GM12878 (cell line): ENCODE measurements at regions not wholly inside any gene's neighbourhood (a gene's known extent, or its start where the extent isn't known, plus 50 kb on each side); places are given as distances from the start of the nearest gene placed in this dataset.

ENCODE experiments used
- ATAC-seq: fragments of 200-7000 bp; cut with Tn5 transposase; 3 replicates; pipeline ENCODE4 v1.9.1; 2020; ENCODE audit warnings: mild to moderate bottlenecking, moderate library complexity
- BruUV-seq: library from RNA; stranded (reverse); fragments of 400-500 nt; replicated peaks from 2 replicates; lab custom pipeline; 2021; lab: Mats Ljungman, UMichigan
- CTCF ChIA-PET: fragments of 300-600 bp; sonication (Branson Sonifier 250); formaldehyde crosslinking; extraction: SDS; loops from one replicate; lab custom pipeline; 2021; ENCODE audit warnings: inconsistent platforms; lab: Yijun Ruan, JAX
- POLR2A ChIA-PET: fragments of 350-600 bp; formaldehyde crosslinking; extraction: SDS; loops from one replicate; lab custom pipeline; 2021; ENCODE audit warnings: inconsistent platforms; lab: Charles Lee
- RAD21 ChIA-PET: fragments of 300-600 bp; sonication (Branson Sonifier 250); formaldehyde crosslinking; loops from one replicate; lab custom pipeline; 2023; ENCODE audit warnings: antibody characterized with exemption; ENCODE audit not compliant: unreplicated experiment; lab: Charles Lee
- SMC1A ChIA-PET: fragments of 300-600 bp; sonication (Branson Sonifier 250); formaldehyde crosslinking; loops from one replicate; lab custom pipeline; 2023; ENCODE audit not compliant: unreplicated experiment, uncharacterized antibody; lab: Charles Lee
- DNase-seq: peaks from one replicate; pipeline ENCODE4 v3.0.0-alpha.2; 2011; ENCODE audit warnings: low read depth, low spot score
- FAIRE-seq: peaks from 3 replicates; lab custom pipeline; 2011; peaks lifted over from hg19 to GRCh38; lab: Jason Lieb, UNC
- H2AFZ ChIP-seq: 2 replicates; pipeline ENCODE4 v1.6.0; 2011; ENCODE audit warnings: low read depth, low read length, control low read depth; ENCODE audit not compliant: control insufficient read depth
- H3K27ac ChIP-seq: 2 replicates; pipeline ENCODE4 v1.5.1; 2011; ENCODE audit warnings: control low read depth; ENCODE audit not compliant: control insufficient read depth, insufficient read depth
- H3K27me3 ChIP-seq, 2 experiments: replicated peaks in 1 of 2; 2 replicates each; pipeline versions ENCODE4 v1.6.0 to v1.6.1; 2011; ENCODE audit warnings: low read length in 1 of 2; ENCODE audit not compliant: control insufficient read depth in 2 of 2, insufficient read depth in 2 of 2
- H3K36me3 ChIP-seq, 2 experiments: 2 replicates each; pipeline ENCODE4 v1.5.1; 2011; ENCODE audit warnings: low read length in 1 of 2; ENCODE audit not compliant: control insufficient read depth in 2 of 2, insufficient read depth in 2 of 2
- H3K4me1 ChIP-seq: 2 replicates; pipeline ENCODE4 v1.6.1; 2011; ENCODE audit warnings: mild to moderate bottlenecking, low read length, moderate library complexity, mixed read lengths; ENCODE audit not compliant: control insufficient read depth, insufficient read depth
- H3K4me2 ChIP-seq: 2 replicates; pipeline ENCODE4 v1.6.0; 2011; ENCODE audit warnings: control low read depth; ENCODE audit not compliant: control insufficient read depth, insufficient read depth
- H3K4me3 ChIP-seq: fragments of 200-600 bp; sonication (generic); 2 replicates; pipeline ENCODE4 v1.5.1; 2016
- H3K79me2 ChIP-seq: 2 replicates; pipeline ENCODE4 v1.6.0; 2011; ENCODE audit warnings: low read length; ENCODE audit not compliant: control insufficient read depth, insufficient read depth
- H3K9ac ChIP-seq: 2 replicates; pipeline ENCODE4 v1.8.0; 2011; ENCODE audit warnings: low read length, control low read depth, mixed read lengths; ENCODE audit not compliant: control insufficient read depth, insufficient read depth
- H3K9me3 ChIP-seq: replicated peaks from 3 replicates; pipeline ENCODE4 v1.5.1; 2011; ENCODE audit warnings: mild to moderate bottlenecking, low read length; ENCODE audit not compliant: control insufficient read depth, insufficient read depth
- H4K20me1 ChIP-seq: 2 replicates; pipeline ENCODE4 v1.6.0; 2011; ENCODE audit not compliant: control insufficient read depth, insufficient read depth
- ASH2L ChIP-seq: fragments of 300-600, 200-600 bp; sonication (generic); IDR thresholded peaks from 2 replicates; pipeline ENCODE4 v1.6.1; 2017; ENCODE audit warnings: low read depth, mild to moderate bottlenecking, borderline replicate concordance
- ATF2 ChIP-seq: IDR thresholded peaks from 2 replicates; pipeline ENCODE4 v1.6.1; 2012; ENCODE audit warnings: low read length, inconsistent platforms
- DPF2 ChIP-seq: fragments of 450-650 bp; IDR thresholded peaks from 2 replicates; pipeline ENCODE4 v1.6.1; 2017; ENCODE audit warnings: mild to moderate bottlenecking
- ESRRA ChIP-seq: IDR thresholded peaks from 2 replicates; pipeline ENCODE4 v1.6.1; 2012; ENCODE audit warnings: mild to moderate bottlenecking, low read length, improper control_type of control experiment
- EZH2 ChIP-seq: IDR thresholded peaks from 2 replicates; pipeline ENCODE4 v1.6.1; 2012; ENCODE audit warnings: low read depth, mild to moderate bottlenecking, control low read depth, inconsistent platforms, low read length, borderline replicate concordance; ENCODE audit not compliant: control insufficient read depth
- IRF4 ChIP-seq: IDR thresholded peaks from 2 replicates; pipeline ENCODE4 v1.6.1; 2011; ENCODE audit warnings: low read depth, low read length
- KDM1A ChIP-seq: fragments of 200-600 bp; sonication (generic); IDR thresholded peaks from 2 replicates; pipeline ENCODE4 v1.6.1; 2016; ENCODE audit warnings: borderline replicate concordance
- NR2C1 ChIP-seq: fragments of 450-650 bp; IDR thresholded peaks from 2 replicates; pipeline ENCODE4 v1.6.1; 2017; ENCODE audit warnings: antibody characterized with exemption, mild to moderate bottlenecking, moderate library complexity
- POLR2A ChIP-seq: IDR thresholded peaks from 2 replicates; pipeline ENCODE4 v1.6.1; 2011; ENCODE audit warnings: low read depth, mild to moderate bottlenecking, low read length
- RUNX3 ChIP-seq: IDR thresholded peaks from 2 replicates; pipeline ENCODE4 v1.6.1; 2012; ENCODE audit warnings: low read length, inconsistent platforms
- SREBF2 ChIP-seq: IDR thresholded peaks from 2 replicates; pipeline ENCODE4 v1.6.1; 2012; ENCODE audit warnings: mild to moderate bottlenecking, low read length
- TAF1 ChIP-seq: IDR thresholded peaks from 2 replicates; pipeline ENCODE4 v1.6.1; 2011; ENCODE audit warnings: mild to moderate bottlenecking, low read depth, low read length, borderline replicate concordance
- TCF3 ChIP-seq: IDR thresholded peaks from 2 replicates; pipeline ENCODE4 v1.6.1; 2012; ENCODE audit warnings: low read depth, mild to moderate bottlenecking, low read length, borderline replicate concordance; ENCODE audit not compliant: insufficient read depth
- YBX1 ChIP-seq: fragments of 450-650 bp; IDR thresholded peaks from 2 replicates; pipeline ENCODE4 v1.6.1; 2016; ENCODE audit warnings: antibody characterized with exemption
- ZNF24 ChIP-seq: fragments of 450-650 bp; IDR thresholded peaks from 2 replicates; pipeline ENCODE4 v1.6.1; 2017; ENCODE audit warnings: antibody characterized with exemption, mild to moderate bottlenecking
- WGBS: methylation state at CpG from one replicate; pipeline ENCODE4 v1.1.6; 2016; ENCODE audit warnings: low lambda C conversion rate; ENCODE audit not compliant: insufficient replicate concordance, insufficient coverage; ENCODE audit errors: missing lambda C conversion rate; 5-methylcytosine and 5-hydroxymethylcytosine counted together
- in situ Hi-C: fragments of 300-500 bp; cut with MboI; formaldehyde crosslinking; loops from 9 replicates; pipeline ENCODE4 v1.14.3; 2018; ENCODE audit warnings: mixed read lengths
- intact Hi-C: fragments of 100-400 bp; cut with micrococcal nuclease; formaldehyde crosslinking; loops from one replicate; pipeline ENCODE4 v1.14.2; 2022; ENCODE audit not compliant: unreplicated experiment

- H2AFZ ChIP-seq = no peak overlapping the region
- no peaks in the 10 kb centered on the region for H3K36me3 ChIP-seq
- BruUV-seq = no TSS peak
- SMC1A ChIA-PET = no interaction called here
- H3K27ac ChIP-seq = no peak overlapping the region
- H4K20me1 ChIP-seq = no peaks in the 10 kb centered on the region
- in situ Hi-C loops (no loop called here), intact Hi-C loops (no loop called here)
- no peaks in the 10 kb centered on the region for H3K4me1 ChIP-seq
- ATAC-seq = no peak
- RAD21 ChIA-PET = no interaction called here
- no peak for FAIRE-seq
- no peaks in the 10 kb centered on the region for H3K27me3 ChIP-seq
- POLR2A ChIA-PET = no interaction called here
- H3K9ac ChIP-seq = no peak overlapping the region
- 38% methylated on average over 4 of the region's 4 CpGs for WGBS
- TF ChIP-seq YBX1 = no peak
- TF ChIP-seq SREBF2 = no peak
- no peak for TF ChIP-seq ATF2
- no peak for TF ChIP-seq ASH2L
- no peak for TF ChIP-seq KDM1A
- no peak for TF ChIP-seq ESRRA
- TF ChIP-seq DPF2 = no peak
- no peak for TF ChIP-seq ZNF24
- no peak for TF ChIP-seq EZH2
- TF ChIP-seq POLR2A = no peak
- no peak for TF ChIP-seq TCF3
- no peak for TF ChIP-seq TAF1
- no peak for TF ChIP-seq NR2C1
- TF ChIP-seq RUNX3 = no peak
- no peak for TF ChIP-seq IRF4
- H3K79me2 ChIP-seq = no peaks in the 10 kb centered on the region
- H3K4me2 ChIP-seq = no peak overlapping the region
- H3K9me3 ChIP-seq = no peaks in the 10 kb centered on the region
- no peak for DNase-seq
- no peak overlapping the region for H3K4me3 ChIP-seq
- CTCF ChIA-PET = no interaction called here
Measured at GRCh38 chr6:50333696-50334095, 284.0 kb upstream of the DEFB112 start.
